CD4-positive, alpha-beta T cell (primary cell): ENCODE measurements at regions not wholly inside any gene's neighbourhood (a gene's known extent, or its start where the extent isn't known, plus 50 kb on each side); places are given as distances from the start of the nearest gene placed in this dataset.
"Not testable (repeated sequence)": the region's sequence is repeated elsewhere in the genome, so short reads cannot be mapped to it uniquely, and the experiment has no call there.

Experiments
- ATAC-seq: fragments of 200-7000 bp; cut with Tn5 transposase; one replicate; pipeline ENCODE4 v1.10.0; 2022; ENCODE audit warnings: mild to moderate bottlenecking; ENCODE audit not compliant: poor library complexity
- CTCF ChIA-PET: fragments of 350-600 bp; sonication (Branson Sonifier 250); formaldehyde crosslinking; loops from one replicate; lab custom pipeline; 2021; ENCODE audit warnings: antibody characterized with exemption, inconsistent platforms; lab: Charles Lee
- POLR2A ChIA-PET: fragments of 350-600 bp; sonication (Branson Sonifier 250); formaldehyde crosslinking; loops from one replicate; lab custom pipeline; 2021; ENCODE audit warnings: antibody characterized with exemption, inconsistent platforms; lab: Charles Lee
- DNase-seq, 14 experiments: peaks; one replicate each; pipeline ENCODE4 v3.0.0-alpha.2; 2013 to 2020; ENCODE audit warnings: mixed read lengths in 2 of 14
- H3K27ac ChIP-seq, 2 donors: one replicate each; pipeline versions ENCODE4 v1.5.1 to v1.7.0; 2013; ENCODE audit warnings: low read length in 2 of 2, low read depth in 1 of 2, mild to moderate bottlenecking in 1 of 2
- H3K27me3 ChIP-seq, 2 experiments: 1 replicate in 1 of 2; 2 replicates in 1 of 2; pipeline versions ENCODE4 v1.6.1 to v1.7.0; 2013; ENCODE audit warnings: low read length in 2 of 2, control low read depth in 1 of 2, mild to moderate bottlenecking in 1 of 2, moderate library complexity in 1 of 2; ENCODE audit not compliant: insufficient read depth in 2 of 2, control insufficient read depth in 1 of 2
- H3K36me3 ChIP-seq: one replicate; pipeline ENCODE4 v1.6.1; 2013; ENCODE audit warnings: low read length, control low read depth; ENCODE audit not compliant: insufficient read depth
- H3K4me1 ChIP-seq: one replicate; pipeline ENCODE4 v1.6.1; 2013; ENCODE audit warnings: low read length, control low read depth; ENCODE audit not compliant: insufficient read depth
- H3K4me3 ChIP-seq: one replicate; pipeline ENCODE4 v1.5.1; 2013; ENCODE audit warnings: mild to moderate bottlenecking, low read length, moderate library complexity
- H3K9me3 ChIP-seq, 2 experiments: 1 replicate in 1 of 2; 2 replicates in 1 of 2; pipeline versions ENCODE4 v1.6.1 to v1.7.0; 2013; ENCODE audit warnings: low read length in 2 of 2, mild to moderate bottlenecking in 2 of 2, control low read depth in 1 of 2, moderate library complexity in 1 of 2; ENCODE audit not compliant: control insufficient read depth in 1 of 2, insufficient read depth in 1 of 2
- H3K27ac Mint-ChIP-seq: one replicate; pipeline ENCODE4 v1.8.0; 2020; ENCODE audit warnings: mixed read lengths
- H3K27me3 Mint-ChIP-seq: one replicate; pipeline ENCODE4 v1.8.0; 2021; ENCODE audit warnings: mixed read lengths
- H3K36me3 Mint-ChIP-seq: one replicate; pipeline ENCODE4 v1.8.0; 2021; ENCODE audit warnings: low read depth, mixed read lengths
- H3K4me1 Mint-ChIP-seq: one replicate; pipeline ENCODE4 v1.8.0; 2021; ENCODE audit warnings: low read depth, mixed read lengths
- H3K4me3 Mint-ChIP-seq: one replicate; pipeline ENCODE4 v1.8.0; 2020; ENCODE audit warnings: mild to moderate bottlenecking, mixed read lengths
- H3K9me3 Mint-ChIP-seq: one replicate; pipeline ENCODE4 v1.8.0; 2020; ENCODE audit warnings: mixed read lengths
- intact Hi-C, 2 experiments: fragments of 100-400 bp; cut with DNase I in 1 of 2; cut with micrococcal nuclease in 1 of 2; formaldehyde crosslinking; loops; one replicate each; pipeline versions ENCODE4 v1.15.1 to v1.9.0; 2023 to 2025; cut with DNase I, micrococcal nuclease

GRCh38 chr9:67424881-67425280 is 432.5 kb upstream of the SPATA31A3 start:
- H3K4me1 Mint-ChIP-seq, H3K27ac Mint-ChIP-seq, POLR2A ChIA-PET, H3K36me3 Mint-ChIP-seq, ATAC-seq, H3K27ac ChIP-seq, H3K4me3 Mint-ChIP-seq, H3K4me3 ChIP-seq, H3K36me3 ChIP-seq, DNase-seq, H3K4me1 ChIP-seq, H3K27me3 Mint-ChIP-seq, CTCF ChIA-PET, H3K27me3 ChIP-seq, H3K9me3 ChIP-seq, H3K9me3 Mint-ChIP-seq, intact Hi-C loops: not testable (repeated sequence)

GRCh38 chr9:67423049-67423728 is 430.8 kb upstream of the SPATA31A3 start:
- intact Hi-C loops, H3K36me3 Mint-ChIP-seq, H3K27me3 ChIP-seq, H3K9me3 ChIP-seq, H3K27ac ChIP-seq, H3K4me3 ChIP-seq, H3K4me1 ChIP-seq, H3K9me3 Mint-ChIP-seq, CTCF ChIA-PET, ATAC-seq, H3K27ac Mint-ChIP-seq, H3K4me3 Mint-ChIP-seq, H3K36me3 ChIP-seq, H3K27me3 Mint-ChIP-seq, POLR2A ChIA-PET, H3K4me1 Mint-ChIP-seq, DNase-seq: not testable (repeated sequence)

- H3K9me3 ChIP-seq, H3K4me1 Mint-ChIP-seq, DNase-seq, H3K4me3 ChIP-seq, H3K36me3 ChIP-seq, ATAC-seq, intact Hi-C loops, H3K4me3 Mint-ChIP-seq, H3K36me3 Mint-ChIP-seq, POLR2A ChIA-PET, H3K9me3 Mint-ChIP-seq, CTCF ChIA-PET, H3K4me1 ChIP-seq, H3K27ac ChIP-seq, H3K27ac Mint-ChIP-seq, H3K27me3 Mint-ChIP-seq, H3K27me3 ChIP-seq: not testable (repeated sequence)
Observed at GRCh38 chr9:67418496-67419079, 426.2 kb upstream of the SPATA31A3 start.

GRCh38 chr9:67417341-67417983 is 425.1 kb upstream of the SPATA31A3 start:
- H3K27me3 Mint-ChIP-seq, H3K27ac Mint-ChIP-seq, POLR2A ChIA-PET, H3K4me3 ChIP-seq, DNase-seq, H3K27ac ChIP-seq, H3K4me1 ChIP-seq, H3K9me3 ChIP-seq, H3K36me3 Mint-ChIP-seq, H3K4me1 Mint-ChIP-seq, CTCF ChIA-PET, H3K4me3 Mint-ChIP-seq, H3K27me3 ChIP-seq, ATAC-seq, intact Hi-C loops, H3K36me3 ChIP-seq, H3K9me3 Mint-ChIP-seq: not testable (repeated sequence)

- H3K4me1 Mint-ChIP-seq, ATAC-seq, CTCF ChIA-PET, H3K36me3 ChIP-seq, H3K9me3 Mint-ChIP-seq, intact Hi-C loops, H3K27ac Mint-ChIP-seq, H3K27me3 ChIP-seq, H3K27ac ChIP-seq, H3K4me3 Mint-ChIP-seq, H3K4me1 ChIP-seq, H3K9me3 ChIP-seq, H3K4me3 ChIP-seq, H3K36me3 Mint-ChIP-seq, H3K27me3 Mint-ChIP-seq, DNase-seq, POLR2A ChIA-PET: not testable (repeated sequence)
Observed at GRCh38 chr9:67416639-67417038, 424.3 kb upstream of the SPATA31A3 start.

GRCh38 chr9:67410606-67411220 is 418.4 kb upstream of the SPATA31A3 start:
- CTCF ChIA-PET, H3K36me3 Mint-ChIP-seq, H3K27me3 ChIP-seq, H3K27ac Mint-ChIP-seq, POLR2A ChIA-PET, H3K9me3 ChIP-seq, H3K9me3 Mint-ChIP-seq, H3K4me1 Mint-ChIP-seq, H3K4me3 Mint-ChIP-seq, H3K27ac ChIP-seq, H3K4me3 ChIP-seq, H3K4me1 ChIP-seq, H3K36me3 ChIP-seq, DNase-seq, ATAC-seq, H3K27me3 Mint-ChIP-seq, intact Hi-C loops: not testable (repeated sequence)

- H3K4me3 Mint-ChIP-seq, H3K9me3 ChIP-seq, H3K4me1 Mint-ChIP-seq, CTCF ChIA-PET, H3K27ac Mint-ChIP-seq, H3K27me3 ChIP-seq, POLR2A ChIA-PET, H3K4me1 ChIP-seq, H3K9me3 Mint-ChIP-seq, ATAC-seq, H3K4me3 ChIP-seq, H3K27ac ChIP-seq, H3K27me3 Mint-ChIP-seq, intact Hi-C loops, H3K36me3 Mint-ChIP-seq, DNase-seq, H3K36me3 ChIP-seq: not testable (repeated sequence)
Observed at GRCh38 chr9:67403739-67404138, 411.4 kb upstream of the SPATA31A3 start.
